Gastrocnemius medialis (tissue), 4 donors: ENCODE measurements at regions not wholly inside any gene's neighbourhood (a gene's known extent, or its start where the extent isn't known, plus 50 kb on each side); places are given as distances from the start of the nearest gene placed in this dataset.
A peak's percentile ranks its signal among the peaks of the same experiment; 100 is the strongest.

Experiments
- ATAC-seq, 2 donors: fragments of 150-250 bp; one replicate each; pipeline ENCODE4 v1.9.1; 2016
- DNase-seq, 2 donors: peaks; one replicate each; pipeline ENCODE4 v3.0.0-alpha.2; 2019
- H3K27ac ChIP-seq, 4 donors: fragments of 200-600 bp; sonication (generic); 1 replicate in 1 of 4; 2 replicates in 3 of 4; pipeline ENCODE4 v1.5.1; 2016 to 2018; ENCODE audit warnings: mild to moderate bottlenecking in 2 of 4, moderate library complexity in 1 of 4
- H3K27me3 ChIP-seq, 3 donors: fragments of 200-600 bp; sonication (generic) in 2 of 3; 1 replicate in 1 of 3; 2 replicates in 2 of 3; pipeline versions ENCODE4 v1.5.1 to v1.6.0; 2016 to 2019; ENCODE audit warnings: mild to moderate bottlenecking in 1 of 3, moderate library complexity in 1 of 3
- H3K36me3 ChIP-seq, 2 donors: fragments of 200-600 bp; sonication (generic) in 1 of 2; one replicate each; pipeline ENCODE4 v1.5.1; 2017 to 2018
- H3K4me1 ChIP-seq, 2 donors: fragments of 200-600 bp; sonication (generic) in 1 of 2; one replicate each; pipeline ENCODE4 v1.5.1; 2016 to 2017; ENCODE audit warnings: mild to moderate bottlenecking in 2 of 2
- H3K4me3 ChIP-seq, 4 donors: fragments of 200-600 bp; sonication (generic) in 3 of 4; 1 replicate in 1 of 4; 2 replicates in 3 of 4; pipeline ENCODE4 v1.5.1; 2016 to 2019; ENCODE audit warnings: mild to moderate bottlenecking in 2 of 4
- H3K9me3 ChIP-seq, 3 donors: fragments of 200-600 bp; sonication (generic) in 2 of 3; 1 replicate in 1 of 3; 2 replicates in 2 of 3; pipeline ENCODE4 v1.5.1; 2016 to 2019
- POLR2A ChIP-seq, 2 donors: fragments of 450-650 bp; IDR thresholded peaks; one replicate each; pipeline ENCODE4 v1.6.1; 2017; ENCODE audit warnings: antibody characterized with exemption in 2 of 2, mild to moderate bottlenecking in 2 of 2, moderate library complexity in 2 of 2
- in situ Hi-C, 4 donors: fragments of 200-750 bp; cut with MboI; loops; one replicate each; pipeline versions ENCODE4 v1.15.0 to v1.8.0; 2017; ENCODE audit warnings: low sequenced_read_pairs in 4 of 4
- intact Hi-C: fragments of 100-400 bp; cut with DNase I; formaldehyde crosslinking; loops from one replicate; pipeline ENCODE4 v1.15.1; 2023; ENCODE audit warnings: low total_unique reads
- TF ChIP-seq, protein P1 (sequence below), 5 experiments: fragments of 450-650 bp in 3 of 5; fragments of 200-600 bp in 2 of 5; sonication (generic) in 2 of 5; IDR thresholded peaks in 4 of 5; conservative IDR thresholded peaks in 1 of 5; 1 replicate in 4 of 5; 2 replicates in 1 of 5; pipeline ENCODE4 v1.5.1; 2016 to 2019; ENCODE audit warnings: antibody characterized with exemption in 5 of 5, mild to moderate bottlenecking in 3 of 5, moderate library complexity in 3 of 5

DNA sequence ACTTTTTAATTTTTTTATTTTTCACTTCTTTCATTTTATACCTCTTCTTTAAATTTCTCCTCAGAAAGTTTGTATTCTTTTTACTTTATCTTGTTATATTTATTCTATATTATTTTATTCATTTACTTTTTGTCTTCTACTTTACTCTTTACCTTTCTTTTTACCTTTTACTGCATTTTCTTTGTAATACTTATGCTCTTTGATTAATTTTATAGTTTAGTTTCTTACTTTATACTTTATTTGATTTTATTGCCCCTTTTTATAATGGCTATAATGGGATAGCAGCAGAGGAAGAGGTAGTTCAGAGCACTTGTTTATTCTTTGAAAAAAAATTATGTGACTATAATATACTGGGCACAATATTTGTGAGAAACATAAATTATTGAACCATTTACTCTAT lies 542.6 kb upstream of the SPRY2 start:
- TF ChIP-seq, protein P1, sequence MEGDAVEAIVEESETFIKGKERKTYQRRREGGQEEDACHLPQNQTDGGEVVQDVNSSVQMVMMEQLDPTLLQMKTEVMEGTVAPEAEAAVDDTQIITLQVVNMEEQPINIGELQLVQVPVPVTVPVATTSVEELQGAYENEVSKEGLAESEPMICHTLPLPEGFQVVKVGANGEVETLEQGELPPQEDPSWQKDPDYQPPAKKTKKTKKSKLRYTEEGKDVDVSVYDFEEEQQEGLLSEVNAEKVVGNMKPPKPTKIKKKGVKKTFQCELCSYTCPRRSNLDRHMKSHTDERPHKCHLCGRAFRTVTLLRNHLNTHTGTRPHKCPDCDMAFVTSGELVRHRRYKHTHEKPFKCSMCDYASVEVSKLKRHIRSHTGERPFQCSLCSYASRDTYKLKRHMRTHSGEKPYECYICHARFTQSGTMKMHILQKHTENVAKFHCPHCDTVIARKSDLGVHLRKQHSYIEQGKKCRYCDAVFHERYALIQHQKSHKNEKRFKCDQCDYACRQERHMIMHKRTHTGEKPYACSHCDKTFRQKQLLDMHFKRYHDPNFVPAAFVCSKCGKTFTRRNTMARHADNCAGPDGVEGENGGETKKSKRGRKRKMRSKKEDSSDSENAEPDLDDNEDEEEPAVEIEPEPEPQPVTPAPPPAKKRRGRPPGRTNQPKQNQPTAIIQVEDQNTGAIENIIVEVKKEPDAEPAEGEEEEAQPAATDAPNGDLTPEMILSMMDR (IDR thresholded peaks at IDR 0.05 in 4 of 5, conservative IDR thresholded peaks at IDR 0.05 in 1 of 5): no peak
- no peak for TF ChIP-seq POLR2A (IDR thresholded peaks at IDR 0.05)
- H3K4me3 ChIP-seq: no peak overlapping the region
- no peaks in the 10 kb centered on the region for H3K27me3 ChIP-seq
- no peaks in the 10 kb centered on the region for H3K9me3 ChIP-seq
- no peaks in the 10 kb centered on the region for H3K36me3 ChIP-seq
- H3K27ac ChIP-seq: no peak overlapping the region
- in situ Hi-C loops: no loop called here
- no peak for ATAC-seq
- intact Hi-C loops: no loop called here
- DNase-seq: no peak
- peaks cover 0 to 3% of the 10 kb centered on the region in 2 donors for H3K4me1 ChIP-seq

DNA sequence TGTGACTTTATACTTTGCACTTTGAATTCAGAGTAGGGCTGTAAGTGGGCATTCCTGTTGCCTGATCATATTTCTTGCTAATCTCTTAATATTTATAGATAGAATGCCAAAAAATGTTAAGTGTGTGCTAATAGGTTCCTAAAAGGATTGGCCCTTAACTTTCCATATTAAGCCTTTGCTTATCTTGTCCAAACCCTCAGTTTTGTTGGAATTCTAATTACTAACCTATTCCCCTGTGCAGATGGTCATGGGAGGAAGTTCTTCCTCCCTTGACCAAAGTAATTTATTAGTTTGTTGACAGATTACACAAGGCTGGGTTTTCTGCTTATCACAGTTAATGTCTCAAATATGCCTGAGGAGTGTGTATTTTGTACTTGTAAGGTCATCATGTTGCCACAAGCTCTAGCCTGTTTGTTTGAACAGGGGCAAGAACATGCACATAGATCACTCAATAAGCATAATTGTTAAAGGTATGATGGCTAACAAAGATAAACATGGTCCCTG lies 541.1 kb upstream of the SPRY2 start:
- ATAC-seq: peak; percentile 63 to 77
- peak overlapping the region in 3 of 4 donors; percentile 21 to 41 (median 30) for H3K27ac ChIP-seq
- in situ Hi-C loops: no loop called here

DNA sequence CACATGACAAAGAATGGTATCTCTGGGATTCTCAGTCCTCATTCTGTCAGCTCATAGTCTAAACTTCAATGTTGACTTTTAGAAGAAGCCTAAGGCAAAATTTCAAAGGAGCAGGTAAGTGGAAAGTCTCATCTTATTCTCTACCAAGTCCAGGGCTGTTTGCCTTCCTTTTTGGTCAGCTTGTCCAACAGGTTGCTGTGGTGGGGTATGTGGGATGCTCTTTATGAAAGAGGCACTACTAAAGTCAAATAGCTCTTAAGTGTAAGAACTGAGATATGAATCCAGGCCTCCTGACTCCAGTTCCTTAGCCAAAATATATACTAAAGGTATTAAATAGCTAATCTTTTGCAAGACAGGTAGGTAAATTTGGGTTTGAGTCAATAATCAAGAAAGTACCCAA lies 540.6 kb upstream of the SPRY2 start:
- no peaks in the 10 kb centered on the region for H3K27me3 ChIP-seq
- TF ChIP-seq, protein P1 (IDR thresholded peaks at IDR 0.05 in 4 of 5, conservative IDR thresholded peaks at IDR 0.05 in 1 of 5): no peak
- TF ChIP-seq POLR2A (IDR thresholded peaks at IDR 0.05): no peak
- ATAC-seq (no peak), DNase-seq (no peak)
- H3K36me3 ChIP-seq: no peaks in the 10 kb centered on the region
- in situ Hi-C loops: no loop called here
- no peaks in the 10 kb centered on the region for H3K4me1 ChIP-seq
- H3K9me3 ChIP-seq: no peaks in the 10 kb centered on the region
- intact Hi-C loops: no loop called here
- H3K27ac ChIP-seq: peak overlapping the region in 3 of 4 donors; percentile 21 to 30 (median 22)
- no peak overlapping the region for H3K4me3 ChIP-seq

More for the DNA sequence above, 541.1 kb upstream of the SPRY2 start:
- H3K9me3 ChIP-seq: no peaks in the 10 kb centered on the region
- no peaks in the 10 kb centered on the region for H3K36me3 ChIP-seq
- no peak for DNase-seq
- H3K4me1 ChIP-seq: no peaks in the 10 kb centered on the region
- no peak for TF ChIP-seq POLR2A (IDR thresholded peaks at IDR 0.05)
- TF ChIP-seq, protein P1 (IDR thresholded peaks at IDR 0.05 in 4 of 5, conservative IDR thresholded peaks at IDR 0.05 in 1 of 5): no peak
- no peaks in the 10 kb centered on the region for H3K27me3 ChIP-seq
- intact Hi-C loops: no loop called here
- no peak overlapping the region for H3K4me3 ChIP-seq

DNA sequence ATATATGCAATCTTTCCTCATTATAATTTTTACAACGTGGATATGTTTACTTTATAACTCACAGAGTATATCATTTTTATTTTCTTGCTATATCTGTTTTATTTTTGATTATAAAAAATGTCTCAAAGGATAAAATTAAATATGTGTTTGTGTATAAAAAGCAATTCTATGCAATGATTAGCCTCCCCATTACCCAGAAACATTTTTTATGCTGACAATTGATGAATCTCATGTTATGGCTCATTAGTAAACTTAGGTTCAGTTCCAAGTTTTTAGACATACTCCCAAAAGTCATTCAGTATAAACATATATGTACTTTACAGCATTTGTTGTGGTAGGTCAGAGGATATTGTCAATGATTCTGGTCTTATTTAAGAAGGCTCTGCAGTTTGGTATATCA lies 540.1 kb upstream of the SPRY2 start:
- no peak for TF ChIP-seq POLR2A (IDR thresholded peaks at IDR 0.05)
- TF ChIP-seq, protein P1 (IDR thresholded peaks at IDR 0.05 in 4 of 5, conservative IDR thresholded peaks at IDR 0.05 in 1 of 5): no peak
- in situ Hi-C loops (no loop called here), intact Hi-C loops (no loop called here)
- Histone ChIP-seq H3K27me3 (no peaks in the 10 kb centered on the region), H3K4me1 (no peaks in the 10 kb centered on the region), H3K4me3 (no peak overlapping the region), H3K27ac (peak overlapping the region in 1 of 4 donors; percentile 22), H3K9me3 (no peaks in the 10 kb centered on the region), H3K36me3 (no peaks in the 10 kb centered on the region)
- DNase-seq (no peak), ATAC-seq (no peak)

DNA sequence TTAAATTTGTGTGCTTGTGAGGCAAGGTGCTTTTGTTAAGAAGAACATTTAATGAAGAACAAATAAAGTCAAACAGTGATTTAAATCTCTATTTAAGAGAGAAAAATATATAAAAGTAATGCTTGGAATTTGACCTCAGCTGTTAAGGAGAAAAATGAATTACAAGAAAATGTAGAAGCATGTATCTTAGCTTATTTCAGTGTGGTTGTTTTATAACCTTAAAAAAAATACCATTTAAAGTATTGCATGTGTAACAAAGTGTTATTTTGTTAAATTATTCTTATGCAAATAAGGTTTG lies 537.0 kb upstream of the SPRY2 start:
- ATAC-seq (no peak), DNase-seq (no peak)
- Histone ChIP-seq H3K9me3 (no peaks in the 10 kb centered on the region), H3K27me3 (no peaks in the 10 kb centered on the region), H3K36me3 (no peaks in the 10 kb centered on the region), H3K4me1 (no peaks in the 10 kb centered on the region), H3K27ac (no peak overlapping the region), H3K4me3 (no peak overlapping the region)
- TF ChIP-seq, protein P1 (IDR thresholded peaks at IDR 0.05 in 4 of 5, conservative IDR thresholded peaks at IDR 0.05 in 1 of 5): no peak
- no peak for TF ChIP-seq POLR2A (IDR thresholded peaks at IDR 0.05)
- intact Hi-C loops (no loop called here), in situ Hi-C loops (no loop called here)
